Right ventricle myocardium inferior (tissue), 1 donor: ENCODE measurements at regions not wholly inside any gene's neighbourhood (a gene's known extent, or its start where the extent isn't known, plus 50 kb on each side); places are given as distances from the start of the nearest gene placed in this dataset.

Experiments used
- ATAC-seq: fragments of 200-7000 bp; cut with Tn5 transposase; one replicate; pipeline ENCODE4 v1.9.1; 2020; ENCODE audit warnings: mild to moderate bottlenecking, moderate library complexity
- DNase-seq: peaks from one replicate; pipeline ENCODE4 v3.0.0; 2021; ENCODE audit errors: missing footprints
- intact Hi-C: fragments of 100-400 bp; cut with DNase I; formaldehyde crosslinking; loops from one replicate; pipeline ENCODE4 v1.11.0; 2022
- donor health status: DM: no; HTN: yes; CAD: no; lungs with severe emphysema.

- intact Hi-C loops: no loop called here
- ATAC-seq: no peak
These were observed 1302.7 kb upstream of the PIK3C3 start for GRCh38 chr18:40652321-40652720.

GRCh38 chr18:40651163-40651562 is 1303.9 kb upstream of the PIK3C3 start:
- DNase-seq (no peak), ATAC-seq (no peak)
- intact Hi-C loops: no loop called here

More at GRCh38 chr18:40652321-40652720, 1302.7 kb upstream of the PIK3C3 start:
- no peak for DNase-seq

GRCh38 chr18:40642692-40643229 is 1312.3 kb upstream of the PIK3C3 start:
- no peak for DNase-seq
- ATAC-seq: no peak
- intact Hi-C loops: no loop called here

- DNase-seq (no peak), ATAC-seq (no peak)
- intact Hi-C loops: no loop called here
These were observed 1323.7 kb upstream of the PIK3C3 start for GRCh38 chr18:40631319-40631718.

- DNase-seq (no peak), ATAC-seq (no peak)
- intact Hi-C loops: no loop called here
These were observed 1324.5 kb upstream of the PIK3C3 start for GRCh38 chr18:40630496-40630895.

GRCh38 chr18:40624959-40625358 is 1330.1 kb upstream of the PIK3C3 start:
- DNase-seq (no peak), ATAC-seq (no peak)
- intact Hi-C loops: no loop called here

GRCh38 chr18:40613721-40614120 is 1341.3 kb upstream of the PIK3C3 start:
- intact Hi-C loops: no loop called here
- DNase-seq (no peak), ATAC-seq (no peak)

- no peak for DNase-seq
- intact Hi-C loops: no loop called here
- ATAC-seq: no peak
These were observed 1342.7 kb upstream of the PIK3C3 start for GRCh38 chr18:40612356-40612755.

- ATAC-seq (no peak), DNase-seq (no peak)
- intact Hi-C loops: no loop called here
These were observed 1346.8 kb upstream of the PIK3C3 start for GRCh38 chr18:40608226-40608625.

GRCh38 chr18:40607542-40608148 is 1347.4 kb upstream of the PIK3C3 start:
- ATAC-seq (no peak), DNase-seq (no peak)
- intact Hi-C loops: no loop called here

GRCh38 chr18:40606996-40607395 is 1348.0 kb upstream of the PIK3C3 start:
- no peak for ATAC-seq
- DNase-seq: no peak
- intact Hi-C loops: no loop called here

GRCh38 chr18:40583671-40584070 is 1371.4 kb upstream of the PIK3C3 start:
- intact Hi-C loops: no loop called here

GRCh38 chr18:40582105-40582504 is 1372.9 kb upstream of the PIK3C3 start:
- intact Hi-C loops: no loop called here
- no peak for ATAC-seq
- no peak for DNase-seq

More at GRCh38 chr18:40583671-40584070, 1371.4 kb upstream of the PIK3C3 start:
- ATAC-seq (no peak), DNase-seq (no peak)

- intact Hi-C loops: no loop called here
- DNase-seq (no peak), ATAC-seq (no peak)
These were observed 1377.1 kb upstream of the PIK3C3 start for GRCh38 chr18:40577981-40578365.

- no peak for ATAC-seq
These were observed 1377.6 kb upstream of the PIK3C3 start for GRCh38 chr18:40577239-40577980.

GRCh38 chr18:40576507-40577115 is 1378.4 kb upstream of the PIK3C3 start:
- intact Hi-C loops: no loop called here

More at GRCh38 chr18:40577239-40577980, 1377.6 kb upstream of the PIK3C3 start:
- no peak for DNase-seq
- intact Hi-C loops: no loop called here

GRCh38 chr18:40570615-40571014 is 1384.4 kb upstream of the PIK3C3 start:
- intact Hi-C loops: no loop called here
- ATAC-seq: no peak

More at GRCh38 chr18:40576507-40577115, 1378.4 kb upstream of the PIK3C3 start:
- DNase-seq: no peak
- ATAC-seq: no peak

GRCh38 chr18:40569605-40570004 is 1385.4 kb upstream of the PIK3C3 start:
- ATAC-seq (no peak), DNase-seq (no peak)
- intact Hi-C loops: no loop called here

More at GRCh38 chr18:40570615-40571014, 1384.4 kb upstream of the PIK3C3 start:
- DNase-seq: no peak

GRCh38 chr18:40566510-40566844 is 1388.6 kb upstream of the PIK3C3 start:
- intact Hi-C loops: no loop called here
- ATAC-seq (no peak), DNase-seq (no peak)
